WTC11 (cell line): ENCODE measurements at regions not wholly inside any gene's neighbourhood (a gene's known extent, or its start where the extent isn't known, plus 50 kb on each side); places are given as distances from the start of the nearest gene placed in this dataset.

Experiments
- ATAC-seq: fragments of 200-7000 bp; cut with Tn5 transposase; 2 replicates; pipeline ENCODE4 v1.10.0; 2021; ENCODE audit warnings: mild to moderate bottlenecking, moderate library complexity
- CTCF ChIA-PET: fragments of 300-600 bp; sonication (Branson Sonifier 250); formaldehyde crosslinking; loops from one replicate; lab custom pipeline; 2021; ENCODE audit warnings: antibody characterized with exemption; lab: Charles Lee
- POLR2A ChIA-PET: fragments of 350-600 bp; sonication (Branson Sonifier 250); formaldehyde crosslinking; loops from one replicate; lab custom pipeline; 2021; ENCODE audit warnings: antibody characterized with exemption; lab: Charles Lee
- DNase-seq: peaks from one replicate; pipeline ENCODE4 v3.0.0; 2021; ENCODE audit warnings: low spot score
- H3K27ac Mint-ChIP-seq: 2 replicates; pipeline ENCODE4 v1.8.0; 2021; ENCODE audit warnings: mixed read lengths
- H3K27me3 Mint-ChIP-seq: 2 replicates; pipeline ENCODE4 v1.8.0; 2021; ENCODE audit warnings: low read depth, mild to moderate bottlenecking, moderate library complexity, mixed read lengths
- H3K36me3 Mint-ChIP-seq: 2 replicates; pipeline ENCODE4 v1.8.0; 2021; ENCODE audit warnings: mixed read lengths
- H3K4me1 Mint-ChIP-seq: 2 replicates; pipeline ENCODE4 v1.8.0; 2022; ENCODE audit warnings: mixed read lengths
- H3K4me3 Mint-ChIP-seq: 2 replicates; pipeline ENCODE4 v1.8.0; 2021; ENCODE audit warnings: mild to moderate bottlenecking, moderate library complexity, mixed read lengths
- H3K9me3 Mint-ChIP-seq: 2 replicates; pipeline ENCODE4 v1.8.0; 2021; ENCODE audit warnings: mixed read lengths
- AFF4 ChIP-seq: sonication (generic); formaldehyde crosslinking; IDR thresholded peaks from 2 replicates; pipeline ENCODE4 v1.8.1; 2023; ENCODE audit warnings: mild to moderate bottlenecking, missing genetic modification reagents, borderline replicate concordance
- ATF1 ChIP-seq: sonication (generic); formaldehyde crosslinking; IDR thresholded peaks from 2 replicates; pipeline ENCODE4 v1.8.1; 2023; ENCODE audit warnings: mild to moderate bottlenecking, moderate library complexity, missing genetic modification reagents
- EMX1 ChIP-seq: fragments of 250-450 bp; sonication (Bioruptor Pico); IDR thresholded peaks from 2 replicates; pipeline ENCODE4 v1.8.0; 2021; ENCODE audit warnings: mild to moderate bottlenecking
- ERG ChIP-seq: fragments of 250-450 bp; sonication (Bioruptor Pico); IDR thresholded peaks from 2 replicates; pipeline ENCODE4 v1.8.0; 2021; ENCODE audit warnings: mild to moderate bottlenecking
- ETV6 ChIP-seq: sonication (generic); formaldehyde crosslinking; IDR thresholded peaks from 2 replicates; pipeline ENCODE4 v1.8.1; 2022; ENCODE audit warnings: mild to moderate bottlenecking, missing genetic modification reagents
- GABPB1 ChIP-seq: sonication (generic); formaldehyde crosslinking; IDR thresholded peaks from 2 replicates; pipeline ENCODE4 v1.8.1; 2023; ENCODE audit warnings: mild to moderate bottlenecking, missing genetic modification reagents
- GTF2I ChIP-seq: fragments of 250-450 bp; sonication (Bioruptor Pico); conservative IDR thresholded peaks from 2 replicates; pipeline ENCODE4 v1.4.0; 2021; ENCODE audit warnings: mild to moderate bottlenecking
- HMGA2 ChIP-seq: fragments of 250-450 bp; sonication (Bioruptor Pico); IDR thresholded peaks from 2 replicates; pipeline ENCODE4 v1.4.0; 2021; ENCODE audit warnings: mild to moderate bottlenecking, moderate library complexity
- IRF1 ChIP-seq: sonication (generic); formaldehyde crosslinking; IDR thresholded peaks from 2 replicates; pipeline ENCODE4 v1.8.0; 2023; ENCODE audit warnings: missing genetic modification reagents
- KAT7 ChIP-seq: sonication (generic); formaldehyde crosslinking; IDR thresholded peaks from 2 replicates; pipeline ENCODE4 v1.8.1; 2023; ENCODE audit warnings: missing genetic modification reagents, mild to moderate bottlenecking, borderline replicate concordance
- NR1H2 ChIP-seq: sonication (generic); formaldehyde crosslinking; IDR thresholded peaks from 2 replicates; pipeline ENCODE4 v1.9.0; 2021; ENCODE audit warnings: mild to moderate bottlenecking, moderate library complexity, missing genetic modification reagents
- RORB ChIP-seq: fragments of 250-450 bp; sonication (Bioruptor Pico); IDR thresholded peaks from 2 replicates; pipeline ENCODE4 v1.9.0; 2021; ENCODE audit warnings: mild to moderate bottlenecking
- SP1 ChIP-seq: sonication (generic); formaldehyde crosslinking; conservative IDR thresholded peaks from 2 replicates; pipeline ENCODE4 v1.8.1; 2022; ENCODE audit warnings: missing genetic modification reagents
- TEAD1 ChIP-seq: sonication (generic); formaldehyde crosslinking; IDR thresholded peaks from 2 replicates; pipeline ENCODE4 v1.8.0; 2022; ENCODE audit warnings: mild to moderate bottlenecking, missing genetic modification reagents
- TP53 ChIP-seq: sonication (generic); formaldehyde crosslinking; IDR thresholded peaks from 2 replicates; pipeline ENCODE4 v1.8.1; 2023; ENCODE audit warnings: mild to moderate bottlenecking, missing genetic modification reagents
- USF1 ChIP-seq: sonication (generic); formaldehyde crosslinking; IDR thresholded peaks from 2 replicates; pipeline ENCODE4 v1.8.0; 2022; ENCODE audit warnings: mild to moderate bottlenecking, missing genetic modification reagents
- USF2 ChIP-seq: sonication (generic); formaldehyde crosslinking; IDR thresholded peaks from 2 replicates; pipeline ENCODE4 v1.8.1; 2023; ENCODE audit warnings: mild to moderate bottlenecking, missing genetic modification reagents, moderate library complexity
- ZNF121 ChIP-seq: sonication (generic); formaldehyde crosslinking; IDR thresholded peaks from 2 replicates; pipeline ENCODE4 v1.8.0; 2023; ENCODE audit warnings: missing genetic modification reagents
- ZNF219 ChIP-seq: sonication (generic); formaldehyde crosslinking; IDR thresholded peaks from 2 replicates; pipeline ENCODE4 v1.8.0; 2023; ENCODE audit warnings: missing genetic modification reagents, mild to moderate bottlenecking, borderline replicate concordance
- ZNF232 ChIP-seq: sonication (generic); formaldehyde crosslinking; IDR thresholded peaks from 2 replicates; pipeline ENCODE4 v1.8.0; 2022; ENCODE audit warnings: mild to moderate bottlenecking, missing genetic modification reagents
- ZNF317 ChIP-seq: sonication (generic); formaldehyde crosslinking; IDR thresholded peaks from 2 replicates; pipeline ENCODE4 v1.8.1; 2023; ENCODE audit warnings: low read depth, mild to moderate bottlenecking, moderate library complexity, missing genetic modification reagents, borderline replicate concordance
- ZNF396 ChIP-seq: fragments of 250-450 bp; sonication (Bioruptor Pico); IDR thresholded peaks from 2 replicates; pipeline ENCODE4 v1.8.0; 2021; ENCODE audit warnings: mild to moderate bottlenecking, moderate library complexity, borderline replicate concordance
- ZNF423 ChIP-seq: fragments of 250-450 bp; sonication (Bioruptor Pico); IDR thresholded peaks from 2 replicates; pipeline ENCODE4 v2.1.2; 2022; ENCODE audit warnings: mild to moderate bottlenecking, moderate library complexity

- Mint-ChIP-seq H3K4me1 (peaks cover 57% of the 10 kb centered on the region), H3K27me3 (peaks cover 19% of the 10 kb centered on the region), H3K9me3 (no peaks in the 10 kb centered on the region), H3K4me3 (no peak overlapping the region), H3K36me3 (no peaks in the 10 kb centered on the region), H3K27ac (no peak overlapping the region)
- ChIA-PET CTCF (interaction anchor here (1.1 kb wide), 1 partner anchor 34 kb away, joined by 4 read pairs; no protein-coding TSS in a partner anchor), POLR2A (no interaction called here)
- DNase-seq (no peak), ATAC-seq (no peak)
- TF ChIP-seq ATF1 (no peak), GABPB1 (CRISPR knock-in tag) (no peak), ERG (CRISPR knock-in tag) (no peak), IRF1 (CRISPR knock-in tag) (no peak), TP53 (CRISPR knock-in tag) (no peak), EMX1 (CRISPR knock-in tag) (no peak), TEAD1 (CRISPR knock-in tag) (no peak), USF2 (CRISPR knock-in tag) (no peak), USF1 (CRISPR knock-in tag) (no peak), RORB (no peak), ZNF396 (no peak)
Measured at GRCh38 chr5:61734966-61735365, 402.9 kb downstream of the ZSWIM6 start.

- Mint-ChIP-seq H3K27ac (no peak overlapping the region), H3K27me3 (peaks cover 16% of the 10 kb centered on the region; the same call in 1 of the 2 replicates), H3K4me3 (no peak overlapping the region), H3K36me3 (no peaks in the 10 kb centered on the region), H3K4me1 (peaks cover 52% of the 10 kb centered on the region), H3K9me3 (no peaks in the 10 kb centered on the region)
- no peak for ATAC-seq
- POLR2A ChIA-PET = no interaction called here
- CTCF ChIA-PET = interaction anchor here (1.1 kb wide), 1 partner anchor 33 kb away, joined by 7 read pairs; no protein-coding TSS in a partner anchor
- TF ChIP-seq KAT7 (no peak), ZNF423 (no peak), ZNF121 (no peak), AFF4 (CRISPR knock-in tag) (no peak), NR1H2 (CRISPR knock-in tag) (no peak), ETV6 (CRISPR knock-in tag) (no peak), GTF2I (CRISPR knock-in tag) (no peak), ZNF317 (CRISPR knock-in tag) (no peak), HMGA2 (no peak), ZNF219 (CRISPR knock-in tag) (no peak), ZNF232 (CRISPR knock-in tag) (no peak), SP1 (CRISPR knock-in tag) (no peak), ERG (CRISPR knock-in tag) (no peak)
- no peak for DNase-seq
Measured at GRCh38 chr5:61735531-61735930, 403.5 kb downstream of the ZSWIM6 start.
